HEK293 (cell line): ENCODE measurements at regions not wholly inside any gene's neighbourhood (a gene's known extent, or its start where the extent isn't known, plus 50 kb on each side); places are given as distances from the start of the nearest gene placed in this dataset.
A peak's percentile ranks its signal among the peaks of the same experiment; 100 is the strongest.

Experiments used
- CTCF ChIA-PET: fragments of 350-600 bp; formaldehyde crosslinking; extraction: SDS; loops from one replicate; lab custom pipeline; 2021; ENCODE audit warnings: antibody characterized with exemption; lab: Yijun Ruan, JAX
- POLR2A ChIA-PET: fragments of 300-600 bp; formaldehyde crosslinking; extraction: SDS; loops from one replicate; lab custom pipeline; 2020; ENCODE audit warnings: antibody characterized with exemption, inconsistent platforms; lab: Yijun Ruan, JAX
- H3K27ac ChIP-seq: fragments of 200-500 bp; sonication (Bioruptor generic); 2 replicates; pipeline ENCODE4 v1.5.1; 2014; ENCODE audit warnings: low read depth, low read length, control low read depth, inconsistent platforms; ENCODE audit errors: extremely low read depth
- H3K36me3 ChIP-seq, 2 experiments: fragments of 200-500 bp in 1 of 2; sonication (Bioruptor generic) in 1 of 2; 1 replicate in 1 of 2; 2 replicates in 1 of 2; pipeline ENCODE4 v1.5.1; 2014 to 2017; ENCODE audit warnings: inconsistent platforms in 2 of 2, low read length in 2 of 2; ENCODE audit not compliant: control insufficient read depth in 2 of 2, insufficient read depth in 1 of 2
- H3K4me1 ChIP-seq: fragments of 200-500 bp; sonication (Bioruptor generic); 2 replicates; pipeline ENCODE4 v1.5.1; 2014; ENCODE audit warnings: mild to moderate bottlenecking, low read length, inconsistent platforms; ENCODE audit not compliant: control insufficient read depth, insufficient read depth
- H3K4me3 ChIP-seq: 2 replicates; pipeline ENCODE4 v1.5.1; 2011; ENCODE audit warnings: low read depth, mild to moderate bottlenecking, control low read depth, low read length, moderate library complexity
- H3K9me3 ChIP-seq: fragments of 200-500 bp; sonication (Bioruptor generic); 2 replicates; pipeline ENCODE4 v1.5.1; 2014; ENCODE audit warnings: low read depth, low read length, inconsistent platforms; ENCODE audit not compliant: control insufficient read depth, insufficient read depth
- KLF10 ChIP-seq: fragments of 450-650 bp; IDR thresholded peaks from 2 replicates; pipeline ENCODE4 v1.5.1; 2018; ENCODE audit warnings: missing biosample characterization, mild to moderate bottlenecking, missing genetic modification characterization
- OSR2 ChIP-seq: fragments of 450-650 bp; formaldehyde crosslinking; IDR thresholded peaks from 2 replicates; pipeline ENCODE4 v1.5.1; 2016; ENCODE audit warnings: missing biosample characterization, missing genetic modification characterization
- ZBTB7A ChIP-seq: fragments of 450-650 bp; formaldehyde crosslinking; IDR thresholded peaks from 2 replicates; pipeline ENCODE4 v1.5.1; 2016; ENCODE audit warnings: low read depth, missing biosample characterization, missing genetic modification characterization
- ZFP69B ChIP-seq: fragments of 450-650 bp; formaldehyde crosslinking; IDR thresholded peaks from 2 replicates; pipeline ENCODE4 v1.5.1; 2016; ENCODE audit warnings: missing biosample characterization, missing genetic modification characterization
- ZNF146 ChIP-seq: fragments of 450-650 bp; formaldehyde crosslinking; IDR thresholded peaks from 2 replicates; pipeline ENCODE4 v1.5.1; 2016; ENCODE audit warnings: missing biosample characterization, missing genetic modification characterization
- ZNF169 ChIP-seq: fragments of 450-650 bp; formaldehyde crosslinking; IDR thresholded peaks from 2 replicates; pipeline ENCODE4 v1.5.1; 2016; ENCODE audit warnings: missing biosample characterization, missing genetic modification characterization
- ZNF223 ChIP-seq: fragments of 450-650 bp; formaldehyde crosslinking; IDR thresholded peaks from 2 replicates; pipeline ENCODE4 v1.5.1; 2016; ENCODE audit warnings: missing biosample characterization, missing genetic modification characterization
- ZNF350 ChIP-seq: fragments of 450-650 bp; formaldehyde crosslinking; IDR thresholded peaks from 2 replicates; pipeline ENCODE4 v1.5.0; 2017; ENCODE audit warnings: missing biosample characterization, mild to moderate bottlenecking, missing genetic modification characterization
- ZNF560 ChIP-seq: fragments of 450-650 bp; formaldehyde crosslinking; IDR thresholded peaks from 2 replicates; pipeline ENCODE4 v1.5.1; 2017; ENCODE audit warnings: missing biosample characterization, missing genetic modification characterization, borderline replicate concordance
- ZNF624 ChIP-seq: fragments of 450-650 bp; formaldehyde crosslinking; IDR thresholded peaks from 2 replicates; pipeline ENCODE4 v1.5.1; 2017; ENCODE audit warnings: missing biosample characterization, missing genetic modification characterization
- ZNF654 ChIP-seq: fragments of 450-650 bp; formaldehyde crosslinking; IDR thresholded peaks from 2 replicates; pipeline ENCODE4 v1.5.1; 2016; ENCODE audit warnings: low read depth, missing biosample characterization, missing genetic modification characterization
- ZNF670 ChIP-seq: fragments of 450-650 bp; formaldehyde crosslinking; IDR thresholded peaks from 2 replicates; pipeline ENCODE4 v1.5.1; 2016; ENCODE audit warnings: missing biosample characterization, missing genetic modification characterization, low read depth
- ZNF701 ChIP-seq: fragments of 450-650 bp; formaldehyde crosslinking; IDR thresholded peaks from 2 replicates; pipeline ENCODE4 v1.5.1; 2016; ENCODE audit warnings: missing biosample characterization, missing genetic modification characterization
- ZNF843 ChIP-seq: fragments of 450-650 bp; formaldehyde crosslinking; IDR thresholded peaks from 2 replicates; pipeline ENCODE4 v1.5.1; 2016; ENCODE audit warnings: missing biosample characterization, missing genetic modification characterization
- TF ChIP-seq, protein P1 (sequence below): fragments of 450-650 bp; formaldehyde crosslinking; IDR thresholded peaks from 2 replicates; pipeline ENCODE4 v1.5.1; 2016; ENCODE audit warnings: missing biosample characterization, missing genetic modification characterization
- TF ChIP-seq, protein P2 (sequence below): fragments of 450-650 bp; formaldehyde crosslinking; IDR thresholded peaks from 2 replicates; pipeline ENCODE4 v1.5.1; 2017; ENCODE audit warnings: missing biosample characterization, missing genetic modification characterization
- TF ChIP-seq, protein P3 (sequence below): fragments of 450-650 bp; formaldehyde crosslinking; IDR thresholded peaks from 2 replicates; pipeline ENCODE4 v1.5.1; 2016; ENCODE audit warnings: missing biosample characterization, missing genetic modification characterization
- TF ChIP-seq, protein P4 (sequence below): fragments of 450-650 bp; formaldehyde crosslinking; IDR thresholded peaks from 2 replicates; pipeline ENCODE4 v1.5.1; 2016; ENCODE audit warnings: missing biosample characterization, missing genetic modification characterization
- TF ChIP-seq, protein P5 (sequence below): fragments of 450-650 bp; formaldehyde crosslinking; IDR thresholded peaks from 2 replicates; pipeline ENCODE4 v1.5.0; 2017; ENCODE audit warnings: missing biosample characterization, missing genetic modification characterization, borderline replicate concordance
- TF ChIP-seq, protein P6 (sequence below): fragments of 450-650 bp; formaldehyde crosslinking; IDR thresholded peaks from 2 replicates; pipeline ENCODE4 v1.5.1; 2016; ENCODE audit warnings: missing biosample characterization, missing genetic modification characterization
- TF ChIP-seq, protein P7 (sequence below): fragments of 450-650 bp; formaldehyde crosslinking; IDR thresholded peaks from 2 replicates; pipeline ENCODE4 v1.5.1; 2016; ENCODE audit warnings: missing biosample characterization, missing genetic modification characterization

DNA sequence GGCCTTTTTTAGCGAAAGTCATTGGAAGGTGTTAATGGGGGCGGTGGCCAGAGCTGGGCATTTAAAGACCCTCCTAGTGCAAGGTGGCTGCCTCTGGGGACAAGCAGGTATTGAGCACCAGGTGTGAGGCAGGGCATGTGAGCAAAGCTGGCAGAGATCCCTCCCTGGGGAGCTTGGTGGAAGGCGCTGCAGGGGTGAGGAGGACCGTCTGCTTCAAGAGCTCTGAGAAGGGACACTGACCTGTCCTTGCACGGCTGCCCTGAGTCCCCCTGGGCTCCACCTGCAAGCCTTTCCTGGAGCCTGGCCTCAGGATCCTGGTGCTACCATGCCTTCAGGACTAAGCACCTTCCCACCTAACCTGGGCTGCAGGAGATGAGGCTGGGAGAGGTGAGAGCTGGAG, 127.0 kb upstream of the CIBAR2 start:
- ChIA-PET CTCF (interaction anchor here (0.5 to 3.6 kb wide), 5 partner anchors 8 to 95 kb away, joined by 3 to 19 read pairs (median 3); no protein-coding TSS in a partner anchor), POLR2A (no interaction called here)
- 0 out of 2 replicates have a peak, but pooled peaks have one; percentile 37 for TF ChIP-seq ZFP69B (tag by site-specific recombination)
- TF ChIP-seq, protein P1, sequence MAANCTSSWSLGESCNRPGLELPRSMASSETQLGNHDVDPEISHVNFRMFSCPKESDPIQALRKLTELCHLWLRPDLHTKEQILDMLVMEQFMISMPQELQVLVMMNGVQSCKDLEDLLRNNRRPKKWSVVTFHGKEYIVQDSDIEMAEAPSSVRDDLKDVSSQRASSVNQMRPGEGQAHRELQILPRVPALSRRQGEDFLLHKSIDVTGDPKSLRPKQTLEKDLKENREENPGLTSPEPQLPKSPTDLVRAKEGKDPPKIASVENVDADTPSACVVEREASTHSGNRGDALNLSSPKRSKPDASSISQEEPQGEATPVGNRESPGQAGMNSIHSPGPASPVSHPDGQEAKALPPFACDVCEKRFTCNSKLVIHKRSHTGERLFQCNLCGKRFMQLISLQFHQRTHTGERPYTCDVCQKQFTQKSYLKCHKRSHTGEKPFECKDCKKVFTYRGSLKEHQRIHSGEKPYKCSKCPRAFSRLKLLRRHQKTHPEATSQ (tag by site-specific recombination), result no peak
- H3K4me3 ChIP-seq, result no peak overlapping the region
- no peaks in the 10 kb centered on the region for H3K36me3 ChIP-seq
- no peaks in the 10 kb centered on the region for H3K9me3 ChIP-seq
- H3K4me1 ChIP-seq, result peaks cover 2% of the 10 kb centered on the region; the same call in 1 of the 2 replicates
- H3K27ac ChIP-seq, result no peak overlapping the region

DNA sequence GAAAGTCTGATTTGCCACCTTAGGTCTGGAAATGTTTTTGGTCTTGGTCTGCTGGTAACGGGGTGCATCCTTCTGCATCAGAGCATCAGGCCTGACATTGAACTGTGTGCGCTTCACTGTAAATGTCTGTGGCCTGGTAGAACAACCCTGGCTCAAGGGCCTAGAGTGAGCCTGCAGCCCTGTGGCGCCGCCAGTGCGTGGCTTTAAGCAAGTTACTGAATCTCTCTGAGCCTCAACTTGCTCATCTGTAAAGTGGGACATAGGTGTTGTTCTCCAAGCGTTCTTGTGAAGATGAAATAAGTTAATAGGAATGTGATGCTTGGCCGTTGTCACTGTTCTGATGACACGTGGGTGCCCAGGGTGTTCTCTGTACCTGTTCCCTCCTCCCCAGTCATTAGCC, 127.6 kb upstream of the CIBAR2 start:
- no peak overlapping the region for H3K4me3 ChIP-seq
- H3K36me3 ChIP-seq, result no peaks in the 10 kb centered on the region
- TF ChIP-seq ZNF560 (no peak), ZNF624 (tag by site-specific recombination) (no peak), ZNF169 (tag by site-specific recombination) (no peak), ZNF146 (no peak), ZNF701 (tag by site-specific recombination) (no peak), ZNF223 (tag by site-specific recombination) (no peak), OSR2 (tag by site-specific recombination) (no peak), ZNF670 (no peak), KLF10 (no peak), ZNF843 (tag by site-specific recombination) (no peak), ZBTB7A (no peak), ZNF350 (no peak), ZNF654 (tag by site-specific recombination) (no peak)
- TF ChIP-seq, protein P2, sequence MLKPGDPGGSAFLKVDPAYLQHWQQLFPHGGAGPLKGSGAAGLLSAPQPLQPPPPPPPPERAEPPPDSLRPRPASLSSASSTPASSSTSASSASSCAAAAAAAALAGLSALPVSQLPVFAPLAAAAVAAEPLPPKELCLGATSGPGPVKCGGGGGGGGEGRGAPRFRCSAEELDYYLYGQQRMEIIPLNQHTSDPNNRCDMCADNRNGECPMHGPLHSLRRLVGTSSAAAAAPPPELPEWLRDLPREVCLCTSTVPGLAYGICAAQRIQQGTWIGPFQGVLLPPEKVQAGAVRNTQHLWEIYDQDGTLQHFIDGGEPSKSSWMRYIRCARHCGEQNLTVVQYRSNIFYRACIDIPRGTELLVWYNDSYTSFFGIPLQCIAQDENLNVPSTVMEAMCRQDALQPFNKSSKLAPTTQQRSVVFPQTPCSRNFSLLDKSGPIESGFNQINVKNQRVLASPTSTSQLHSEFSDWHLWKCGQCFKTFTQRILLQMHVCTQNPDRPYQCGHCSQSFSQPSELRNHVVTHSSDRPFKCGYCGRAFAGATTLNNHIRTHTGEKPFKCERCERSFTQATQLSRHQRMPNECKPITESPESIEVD (tag by site-specific recombination), result no peak
- TF ChIP-seq, protein P3, sequence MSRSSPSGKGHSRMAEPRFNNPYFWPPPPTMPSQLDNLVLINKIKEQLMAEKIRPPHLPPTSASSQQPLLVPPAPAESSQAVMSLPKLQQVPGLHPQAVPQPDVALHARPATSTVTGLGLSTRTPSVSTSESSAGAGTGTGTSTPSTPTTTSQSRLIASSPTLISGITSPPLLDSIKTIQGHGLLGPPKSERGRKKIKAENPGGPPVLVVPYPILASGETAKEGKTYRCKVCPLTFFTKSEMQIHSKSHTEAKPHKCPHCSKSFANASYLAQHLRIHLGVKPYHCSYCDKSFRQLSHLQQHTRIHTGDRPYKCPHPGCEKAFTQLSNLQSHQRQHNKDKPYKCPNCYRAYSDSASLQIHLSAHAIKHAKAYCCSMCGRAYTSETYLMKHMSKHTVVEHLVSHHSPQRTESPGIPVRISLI (tag by site-specific recombination), result no peak
- TF ChIP-seq, protein P4, sequence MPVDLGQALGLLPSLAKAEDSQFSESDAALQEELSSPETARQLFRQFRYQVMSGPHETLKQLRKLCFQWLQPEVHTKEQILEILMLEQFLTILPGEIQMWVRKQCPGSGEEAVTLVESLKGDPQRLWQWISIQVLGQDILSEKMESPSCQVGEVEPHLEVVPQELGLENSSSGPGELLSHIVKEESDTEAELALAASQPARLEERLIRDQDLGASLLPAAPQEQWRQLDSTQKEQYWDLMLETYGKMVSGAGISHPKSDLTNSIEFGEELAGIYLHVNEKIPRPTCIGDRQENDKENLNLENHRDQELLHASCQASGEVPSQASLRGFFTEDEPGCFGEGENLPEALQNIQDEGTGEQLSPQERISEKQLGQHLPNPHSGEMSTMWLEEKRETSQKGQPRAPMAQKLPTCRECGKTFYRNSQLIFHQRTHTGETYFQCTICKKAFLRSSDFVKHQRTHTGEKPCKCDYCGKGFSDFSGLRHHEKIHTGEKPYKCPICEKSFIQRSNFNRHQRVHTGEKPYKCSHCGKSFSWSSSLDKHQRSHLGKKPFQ (tag by site-specific recombination), result no peak
- TF ChIP-seq, protein P5, sequence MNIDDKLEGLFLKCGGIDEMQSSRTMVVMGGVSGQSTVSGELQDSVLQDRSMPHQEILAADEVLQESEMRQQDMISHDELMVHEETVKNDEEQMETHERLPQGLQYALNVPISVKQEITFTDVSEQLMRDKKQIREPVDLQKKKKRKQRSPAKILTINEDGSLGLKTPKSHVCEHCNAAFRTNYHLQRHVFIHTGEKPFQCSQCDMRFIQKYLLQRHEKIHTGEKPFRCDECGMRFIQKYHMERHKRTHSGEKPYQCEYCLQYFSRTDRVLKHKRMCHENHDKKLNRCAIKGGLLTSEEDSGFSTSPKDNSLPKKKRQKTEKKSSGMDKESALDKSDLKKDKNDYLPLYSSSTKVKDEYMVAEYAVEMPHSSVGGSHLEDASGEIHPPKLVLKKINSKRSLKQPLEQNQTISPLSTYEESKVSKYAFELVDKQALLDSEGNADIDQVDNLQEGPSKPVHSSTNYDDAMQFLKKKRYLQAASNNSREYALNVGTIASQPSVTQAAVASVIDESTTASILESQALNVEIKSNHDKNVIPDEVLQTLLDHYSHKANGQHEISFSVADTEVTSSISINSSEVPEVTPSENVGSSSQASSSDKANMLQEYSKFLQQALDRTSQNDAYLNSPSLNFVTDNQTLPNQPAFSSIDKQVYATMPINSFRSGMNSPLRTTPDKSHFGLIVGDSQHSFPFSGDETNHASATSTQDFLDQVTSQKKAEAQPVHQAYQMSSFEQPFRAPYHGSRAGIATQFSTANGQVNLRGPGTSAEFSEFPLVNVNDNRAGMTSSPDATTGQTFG (tag by site-specific recombination), result no peak
- TF ChIP-seq, protein P6, sequence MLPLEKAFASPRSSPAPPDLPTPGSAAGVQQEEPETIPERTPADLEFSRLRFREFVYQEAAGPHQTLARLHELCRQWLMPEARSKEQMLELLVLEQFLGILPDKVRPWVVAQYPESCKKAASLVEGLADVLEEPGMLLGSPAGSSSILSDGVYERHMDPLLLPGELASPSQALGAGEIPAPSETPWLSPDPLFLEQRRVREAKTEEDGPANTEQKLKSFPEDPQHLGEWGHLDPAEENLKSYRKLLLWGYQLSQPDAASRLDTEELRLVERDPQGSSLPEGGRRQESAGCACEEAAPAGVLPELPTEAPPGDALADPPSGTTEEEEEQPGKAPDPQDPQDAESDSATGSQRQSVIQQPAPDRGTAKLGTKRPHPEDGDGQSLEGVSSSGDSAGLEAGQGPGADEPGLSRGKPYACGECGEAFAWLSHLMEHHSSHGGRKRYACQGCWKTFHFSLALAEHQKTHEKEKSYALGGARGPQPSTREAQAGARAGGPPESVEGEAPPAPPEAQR (tag by site-specific recombination), result no peak
- TF ChIP-seq, protein P7, sequence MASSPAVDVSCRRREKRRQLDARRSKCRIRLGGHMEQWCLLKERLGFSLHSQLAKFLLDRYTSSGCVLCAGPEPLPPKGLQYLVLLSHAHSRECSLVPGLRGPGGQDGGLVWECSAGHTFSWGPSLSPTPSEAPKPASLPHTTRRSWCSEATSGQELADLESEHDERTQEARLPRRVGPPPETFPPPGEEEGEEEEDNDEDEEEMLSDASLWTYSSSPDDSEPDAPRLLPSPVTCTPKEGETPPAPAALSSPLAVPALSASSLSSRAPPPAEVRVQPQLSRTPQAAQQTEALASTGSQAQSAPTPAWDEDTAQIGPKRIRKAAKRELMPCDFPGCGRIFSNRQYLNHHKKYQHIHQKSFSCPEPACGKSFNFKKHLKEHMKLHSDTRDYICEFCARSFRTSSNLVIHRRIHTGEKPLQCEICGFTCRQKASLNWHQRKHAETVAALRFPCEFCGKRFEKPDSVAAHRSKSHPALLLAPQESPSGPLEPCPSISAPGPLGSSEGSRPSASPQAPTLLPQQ (tag by site-specific recombination), result no peak
- TF ChIP-seq, all 188 proteins: peak for 0
- no peak overlapping the region for H3K27ac ChIP-seq
- CTCF ChIA-PET, result interaction anchor here (0.7 to 3.6 kb wide), 2 partner anchors 13 to 35 kb away, joined by 3 to 19 read pairs; no protein-coding TSS in a partner anchor
- no peaks in the 10 kb centered on the region for H3K9me3 ChIP-seq
- POLR2A ChIA-PET, result no interaction called here
- peaks cover 2% of the 10 kb centered on the region; the same call in 1 of the 2 replicates for H3K4me1 ChIP-seq
